ENCODE measurements at regions not wholly inside any gene's neighbourhood (a gene's known extent, or its start where the extent isn't known, plus 50 kb on each side); places are given as distances from the start of the nearest gene placed in this dataset.
"Not testable (repeated sequence)": the region's sequence is repeated elsewhere in the genome, so short reads cannot be mapped to it uniquely, and the experiment has no call there.

DNA sequence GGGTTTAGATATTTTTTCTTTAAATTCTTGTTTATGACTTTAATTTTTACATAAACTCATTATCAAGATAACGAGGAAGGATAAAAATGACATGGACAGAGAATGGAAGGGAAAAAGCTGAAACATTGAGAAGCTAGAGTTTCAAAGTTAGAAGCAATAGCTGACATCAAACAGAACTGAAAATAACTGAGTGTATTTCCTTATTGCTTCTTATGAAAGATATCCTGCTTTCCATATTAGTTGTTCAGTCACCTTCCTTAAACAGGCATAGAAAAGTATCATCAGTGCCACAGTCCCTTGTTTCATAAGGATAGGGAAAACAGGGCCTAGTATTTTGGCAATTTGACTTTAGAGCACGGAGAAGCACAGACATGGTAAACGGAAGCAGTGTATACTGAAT lies 460.5 kb upstream of the GHITM start:
- no peak for DNase-seq

DNA sequence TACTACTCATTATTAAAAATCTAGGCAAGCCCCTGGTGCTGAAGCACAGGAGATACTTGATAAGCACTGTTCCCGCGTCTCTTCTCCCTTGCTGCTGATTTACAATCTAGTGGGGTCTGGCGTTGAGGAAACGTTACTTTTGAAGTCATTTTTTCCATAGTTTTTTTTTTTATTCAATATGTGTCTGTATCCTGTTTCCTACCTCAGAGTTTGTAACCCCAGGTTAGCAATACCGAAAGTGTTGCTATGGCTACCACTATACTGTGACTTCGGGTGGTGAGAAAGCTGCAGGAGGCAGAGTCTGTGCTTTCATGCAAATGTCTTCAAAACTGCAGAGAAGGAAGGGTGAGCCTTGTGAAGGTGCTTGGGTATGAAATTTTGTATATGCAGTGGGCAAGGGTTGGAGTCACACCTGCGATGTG lies 458.8 kb upstream of the GHITM start:
- peak; percentile 24 for DNase-seq

GRCh38 chr10:83682414-83682813 lies 456.9 kb upstream of the GHITM start:
- no peak for DNase-seq

DNA sequence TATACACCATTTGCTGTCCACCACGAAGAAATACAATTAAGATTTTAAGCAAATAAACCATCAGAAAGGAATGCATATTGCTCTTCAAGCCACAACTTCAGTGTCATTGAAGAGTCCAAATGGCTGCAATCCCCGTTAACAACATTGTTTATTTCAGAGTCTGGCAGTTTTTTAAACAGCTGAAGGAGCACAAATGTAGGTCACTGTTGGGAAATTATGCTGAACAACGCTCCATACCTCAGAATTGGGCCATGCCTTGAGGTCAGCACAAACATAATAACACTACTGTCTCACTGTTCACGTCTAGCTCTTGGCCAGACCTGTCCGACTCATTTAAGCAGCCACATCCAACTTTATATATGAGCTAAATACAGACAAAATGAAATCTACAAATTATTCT lies 453.9 kb upstream of the GHITM start:
- no peak for DNase-seq

- no peak for DNase-seq
These were observed 447.3 kb upstream of the GHITM start for GRCh38 chr10:83691791-83692596.

- no peak for DNase-seq
These were observed 440.4 kb upstream of the GHITM start for GRCh38 chr10:83698899-83699298.

DNA sequence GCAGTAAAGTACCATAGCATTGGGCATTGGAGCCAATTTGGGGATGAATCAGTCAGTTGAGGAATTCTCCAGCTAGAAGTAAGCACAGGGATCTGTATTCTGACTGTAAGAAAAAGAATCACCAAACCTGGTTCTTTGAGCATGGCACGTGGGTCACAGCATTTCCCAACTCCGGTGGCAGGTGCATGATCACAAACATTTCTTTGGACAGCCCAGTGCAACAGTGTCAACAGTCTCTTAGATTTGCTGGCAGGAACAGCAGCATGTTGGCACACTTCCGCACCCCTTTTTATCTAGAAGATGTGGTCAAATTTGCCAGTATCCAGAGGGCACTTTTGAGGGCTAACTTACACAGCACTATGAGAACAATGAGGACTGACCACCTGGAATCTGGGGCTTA lies 437.5 kb upstream of the GHITM start:
- DNase-seq = no peak

GRCh38 chr10:83702731-83703130 lies 436.6 kb upstream of the GHITM start:
- DNase-seq = no peak

- DNase-seq = no peak
These were observed 433.2 kb upstream of the GHITM start for GRCh38 chr10:83706120-83706519.

- no peak for DNase-seq
These were observed 432.2 kb upstream of the GHITM start for GRCh38 chr10:83706952-83707582.

GRCh38 chr10:83713423-83713822 lies 425.9 kb upstream of the GHITM start:
- no peak for DNase-seq

- DNase-seq = no peak
These were observed 416.2 kb upstream of the GHITM start for GRCh38 chr10:83723080-83723479.

DNA sequence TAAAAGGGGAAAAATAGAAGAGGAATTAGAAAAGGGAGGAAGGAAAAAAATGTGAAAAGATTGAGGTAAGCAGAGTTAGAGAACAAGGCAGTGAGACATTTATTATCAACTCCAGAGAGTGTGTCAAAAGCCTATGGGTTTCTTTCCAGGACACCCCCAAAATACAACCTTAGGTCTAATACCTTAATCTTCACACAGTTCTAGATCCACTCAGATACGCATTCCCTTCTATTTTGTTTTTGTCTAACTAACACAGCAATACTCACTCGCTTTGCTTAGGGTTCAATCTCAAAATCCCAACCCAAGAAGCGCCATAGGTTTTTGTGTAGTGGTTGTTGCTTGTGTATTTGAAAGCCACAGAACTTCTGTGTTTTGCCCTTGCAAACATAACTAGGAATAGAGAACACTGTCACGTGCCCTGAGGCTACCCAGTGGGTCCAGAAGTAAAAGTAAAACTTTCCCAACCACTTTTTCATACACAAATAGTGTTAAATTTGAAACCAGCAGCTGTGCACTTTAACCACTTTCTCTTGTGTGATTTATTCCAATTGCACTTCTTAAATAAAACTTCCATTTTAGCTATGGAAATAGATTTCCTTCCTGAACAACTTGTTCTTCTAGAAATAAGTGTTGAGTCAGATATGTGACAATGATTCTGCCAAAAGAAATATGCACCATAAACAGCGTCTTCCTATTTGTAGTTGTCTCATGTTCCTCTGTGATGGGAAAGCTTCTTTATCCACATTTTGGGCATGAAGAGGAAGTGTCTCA lies 414.7 kb upstream of the GHITM start:
- DNase-seq = no peak

DNA sequence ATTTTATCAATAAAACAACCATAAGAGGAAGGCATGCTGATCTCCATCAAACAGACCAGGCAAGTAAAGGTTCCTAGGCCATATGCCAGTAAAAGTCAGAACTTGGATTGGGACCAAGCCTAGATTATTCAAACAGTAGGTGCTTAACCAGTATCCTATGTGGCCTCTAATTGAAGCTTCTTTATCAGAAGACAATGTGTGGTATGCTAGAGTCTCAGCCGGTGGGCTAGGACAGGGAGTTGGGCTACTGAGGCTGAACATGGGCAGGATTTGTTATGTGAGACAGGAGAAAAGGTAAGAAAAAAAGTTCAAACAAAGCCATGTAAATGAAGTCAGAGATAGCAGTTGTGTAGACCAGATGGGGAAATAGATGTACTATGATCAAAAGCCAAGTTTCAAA lies 413.7 kb upstream of the GHITM start:
- DNase-seq = no peak

- DNase-seq = no peak
These were observed 405.0 kb upstream of the GHITM start for GRCh38 chr10:83734278-83734677.

DNA sequence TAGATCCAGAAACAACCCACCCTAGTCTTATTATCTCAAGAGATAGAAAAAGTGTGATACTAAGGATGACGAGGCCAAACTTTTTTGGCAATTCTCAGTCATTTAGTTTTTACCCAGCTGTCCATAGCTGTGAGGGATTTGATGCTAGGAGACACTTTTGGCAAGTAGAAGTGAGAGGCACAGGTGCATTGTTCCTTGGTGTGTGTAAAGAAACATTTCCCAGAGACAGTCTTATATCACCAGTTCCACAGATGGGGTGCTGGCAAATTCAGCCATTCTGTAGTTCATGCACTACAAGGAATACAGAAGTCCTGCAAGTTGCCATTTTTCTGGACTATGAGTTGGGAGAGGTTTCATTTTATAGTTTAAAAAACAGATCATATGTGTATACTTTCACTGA lies 403.3 kb upstream of the GHITM start:
- DNase-seq = no peak

DNA sequence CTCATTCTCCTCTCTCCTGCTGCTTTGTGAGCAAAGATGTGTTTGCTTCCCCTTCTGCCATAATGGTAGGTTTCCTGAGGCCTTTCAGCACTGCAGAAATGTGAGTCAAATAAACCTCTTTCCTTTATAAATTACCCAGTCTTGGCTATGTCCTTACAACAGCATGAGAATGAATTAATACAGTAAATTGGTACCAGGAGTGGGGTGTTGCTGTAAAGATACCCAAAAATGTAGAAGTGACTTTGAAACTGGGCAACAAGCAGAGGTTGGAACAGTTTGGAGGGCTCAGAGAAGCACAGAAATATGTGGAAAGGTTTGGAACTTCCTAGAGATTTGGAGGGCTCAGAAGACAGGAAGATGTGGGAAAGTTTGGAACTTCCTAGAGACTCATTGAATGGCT lies 388.7 kb upstream of the GHITM start:
- no peak for DNase-seq

DNA sequence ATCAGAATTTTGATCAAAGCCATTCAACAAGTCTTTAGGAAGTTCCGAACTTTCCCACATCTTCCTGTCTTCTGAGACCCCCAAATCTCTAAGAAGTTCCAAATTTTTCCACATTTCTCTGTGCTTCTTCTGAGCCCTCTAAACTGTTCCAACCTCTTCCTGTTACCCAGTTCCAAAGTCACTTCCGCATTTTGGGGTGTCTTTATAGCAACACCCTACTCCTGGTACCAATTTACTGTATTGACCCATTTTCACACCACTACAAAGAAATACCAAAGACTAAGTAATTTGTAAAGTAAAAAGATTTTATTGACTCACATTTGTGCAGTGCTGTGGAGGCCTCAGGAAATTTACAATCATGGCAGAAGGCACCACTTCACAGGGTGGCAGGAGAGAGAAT lies 385.8 kb upstream of the GHITM start:
- no peak for DNase-seq

- DNase-seq = no peak
These were observed 384.5 kb upstream of the GHITM start for GRCh38 chr10:83754857-83755256.

- DNase-seq = no peak
These were observed 379.2 kb upstream of the GHITM start for GRCh38 chr10:83760142-83760541.

- no peak for DNase-seq
These were observed 374.6 kb upstream of the GHITM start for GRCh38 chr10:83764666-83765065.

DNA sequence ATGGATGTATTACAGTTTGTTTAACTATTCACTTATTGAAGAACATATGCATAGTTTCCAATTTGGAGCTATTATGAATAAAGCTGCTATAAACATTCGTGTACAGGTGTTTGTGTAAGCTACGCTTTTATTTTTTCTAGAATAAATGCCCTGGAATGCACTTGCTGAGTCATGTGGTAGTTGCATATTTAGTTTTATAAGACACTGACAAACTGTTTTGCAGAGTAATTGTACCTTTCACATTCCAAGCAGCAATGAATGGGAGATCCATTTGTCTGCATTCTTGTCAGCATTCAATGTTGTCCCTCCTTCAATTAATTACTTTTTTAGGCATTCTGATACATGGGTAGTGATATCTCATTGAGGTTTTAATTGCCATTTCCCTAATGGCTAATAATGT lies 373.6 kb upstream of the GHITM start:
- no peak for DNase-seq

DNA sequence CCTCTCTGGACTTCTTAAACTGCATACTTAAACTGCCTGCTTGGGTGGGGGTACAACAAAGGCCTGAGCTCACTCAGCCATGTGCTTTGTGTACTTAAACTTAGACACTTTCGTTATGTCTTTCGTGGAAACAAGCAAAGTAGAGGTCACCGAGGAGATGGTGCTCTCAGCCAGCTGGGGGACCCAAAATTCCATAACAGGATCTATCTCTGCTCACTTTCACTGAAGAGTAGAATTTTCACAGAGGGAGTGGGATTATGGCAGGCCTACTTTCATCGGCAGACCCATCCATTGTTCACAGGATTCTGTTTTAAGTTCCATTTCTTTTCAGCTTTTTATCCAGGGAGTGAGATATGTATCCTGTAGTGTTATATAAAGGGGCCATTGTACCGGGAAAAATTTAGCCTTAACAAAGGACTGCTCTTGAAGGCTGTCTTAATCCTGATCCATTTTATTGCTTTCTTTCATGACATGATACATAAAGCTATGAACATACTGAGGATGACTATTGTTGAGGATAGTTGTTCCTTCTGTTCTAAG lies 370.0 kb upstream of the GHITM start:
- no peak for DNase-seq

GRCh38 chr10:83786701-83787100 lies 352.6 kb upstream of the GHITM start:
- not testable (repeated sequence) for DNase-seq
